ENCODE measurements at regions not wholly inside any gene's neighbourhood (a gene's known extent, or its start where the extent isn't known, plus 50 kb on each side); places are given as distances from the start of the nearest gene placed in this dataset.
"Not testable (repeated sequence)": the region's sequence is repeated elsewhere in the genome, so short reads cannot be mapped to it uniquely, and the experiment has no call there.

- H3K9me3 ChIP-seq (replicated peaks in 1 of 11): peaks cover 13 to 34% (median 18%) of the 10 kb centered on the region in 11 experiments
- H3K27ac ChIP-seq, H3K4me2 ChIP-seq, H3K36me3 ChIP-seq, H3K27me3 ChIP-seq, H3K9ac ChIP-seq, H3K4me1 ChIP-seq, H3K4me3 ChIP-seq, H4K20me1 ChIP-seq: not testable (repeated sequence)
These were observed 56.8 kb downstream of the SCGB2B2 start for GRCh38 chr19:34620134-34620533.

GRCh38 chr19:34618410-34618809 is 58.5 kb downstream of the SCGB2B2 start:
- H4K20me1 ChIP-seq: no peaks in the 10 kb centered on the region
- H3K9ac ChIP-seq: no peak overlapping the region
- no peak overlapping the region for H3K27ac ChIP-seq
- H3K27me3 ChIP-seq: no peaks in the 10 kb centered on the region
- H3K36me3 ChIP-seq: peaks cover 0 to 5% (median 0%) of the 10 kb centered on the region in 11 experiments; a peak in 1 of 22 replicates
- no peak overlapping the region for H3K4me3 ChIP-seq
- TF ChIP-seq Cebpa-rat (IDR thresholded peaks at IDR 0.05): no peak
- no peaks in the 10 kb centered on the region for H3K4me1 ChIP-seq
- H3K9me3 ChIP-seq (replicated peaks in 1 of 11): peaks cover 20 to 34% (median 22%) of the 10 kb centered on the region in 11 experiments
- no peak overlapping the region for H3K4me2 ChIP-seq

DNA sequence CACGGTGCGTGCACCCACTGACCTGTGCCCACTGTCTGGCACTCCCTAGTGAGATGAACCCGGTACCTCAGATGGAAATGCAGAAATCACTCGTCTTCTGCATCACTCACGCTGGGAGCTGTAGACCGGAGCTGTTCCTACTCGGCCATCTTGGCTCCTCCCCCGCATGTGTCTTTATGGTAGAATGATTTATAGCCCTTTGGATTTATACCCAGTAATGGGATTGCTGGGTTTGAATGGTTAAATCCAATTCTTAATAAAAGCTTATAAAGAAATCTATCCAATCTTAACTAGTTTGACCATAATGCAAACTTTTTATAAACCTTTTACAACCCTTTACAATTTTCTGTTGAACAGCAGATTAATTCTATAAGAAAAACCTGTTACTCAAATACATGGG is 59.0 kb downstream of the SCGB2B2 start:
- not testable (repeated sequence) for H3K4me1 ChIP-seq, H3K4me3 ChIP-seq, H4K20me1 ChIP-seq, H3K36me3 ChIP-seq, H3K27me3 ChIP-seq, H3K4me2 ChIP-seq, H3K9ac ChIP-seq, H3K27ac ChIP-seq
- peaks cover 24 to 35% (median 26%) of the 10 kb centered on the region in 11 experiments for H3K9me3 ChIP-seq (replicated peaks in 1 of 11)

GRCh38 chr19:34603003-34603402 is 74.0 kb downstream of the SCGB2B2 start:
- Histone ChIP-seq H3K36me3 (no peaks in the 10 kb centered on the region), H3K4me3 (no peak overlapping the region), H3K9ac (no peak overlapping the region), H4K20me1 (no peaks in the 10 kb centered on the region), H3K27me3 (no peaks in the 10 kb centered on the region), H3K9me3 (replicated peaks in 1 of 11) (peaks cover 14 to 37% (median 23%) of the 10 kb centered on the region in 11 experiments; a peak in 20 of 22 replicates), H3K4me1 (peaks cover 0 to 12% (median 0%) of the 10 kb centered on the region in 10 experiments; a peak in 2 of 20 replicates), H3K27ac (no peak overlapping the region), H3K4me2 (no peak overlapping the region)
- TF ChIP-seq Cebpa-rat (IDR thresholded peaks at IDR 0.05): no peak

GRCh38 chr19:34601071-34601470 is 75.9 kb downstream of the SCGB2B2 start:
- H3K9ac ChIP-seq: no peak overlapping the region
- peaks cover 11 to 23% (median 16%) of the 10 kb centered on the region in 11 experiments; a peak in 19 of 22 replicates for H3K9me3 ChIP-seq (replicated peaks in 1 of 11)
- H4K20me1 ChIP-seq: no peaks in the 10 kb centered on the region
- H3K27ac ChIP-seq: no peak overlapping the region
- H3K4me3 ChIP-seq: no peak overlapping the region
- no peaks in the 10 kb centered on the region for H3K27me3 ChIP-seq
- peaks cover 0 to 12% (median 0%) of the 10 kb centered on the region in 10 experiments; a peak in 2 of 20 replicates for H3K4me1 ChIP-seq
- no peak for TF ChIP-seq Cebpa-rat (IDR thresholded peaks at IDR 0.05)
- H3K4me2 ChIP-seq: no peak overlapping the region
- no peaks in the 10 kb centered on the region for H3K36me3 ChIP-seq

DNA sequence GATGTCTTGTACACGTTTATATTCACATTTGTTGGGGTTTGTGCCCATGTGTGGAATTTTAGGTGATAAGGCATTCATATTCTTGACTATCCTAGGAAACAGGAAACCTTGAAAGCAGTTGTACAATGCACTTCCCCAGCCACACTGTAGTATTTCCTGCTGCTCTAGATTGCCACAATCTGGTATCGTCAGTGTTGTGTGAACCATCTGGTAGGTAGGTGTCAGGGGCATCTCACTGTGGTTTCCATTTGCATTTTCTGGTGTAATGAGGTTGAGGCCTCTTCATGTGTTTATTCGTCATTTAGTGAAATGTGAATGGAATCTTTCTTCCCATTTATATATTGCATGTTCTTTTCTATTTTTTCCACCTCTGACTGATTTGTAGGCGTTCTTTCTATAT is 76.6 kb downstream of the SCGB2B2 start:
- Histone ChIP-seq H3K36me3 (no peaks in the 10 kb centered on the region), H3K4me2 (peak overlapping the region in 1 of 11 experiments; percentile 41; a peak in 2 of 22 replicates), H3K4me1 (peaks cover 0 to 12% (median 0%) of the 10 kb centered on the region in 10 experiments; a peak in 2 of 20 replicates), H3K27me3 (no peaks in the 10 kb centered on the region), H3K9me3 (replicated peaks in 1 of 11) (peaks cover 11 to 23% (median 16%) of the 10 kb centered on the region in 11 experiments; a peak in 19 of 22 replicates), H3K27ac (no peak overlapping the region), H3K9ac (no peak overlapping the region), H4K20me1 (no peaks in the 10 kb centered on the region), H3K4me3 (no peak overlapping the region)
- no peak for TF ChIP-seq Cebpa-rat (IDR thresholded peaks at IDR 0.05)

- peaks cover 3 to 13% (median 7%) of the 10 kb centered on the region in 11 experiments; a peak in 19 of 22 replicates for H3K9me3 ChIP-seq (replicated peaks in 1 of 11)
- no peak overlapping the region for H3K9ac ChIP-seq
- no peaks in the 10 kb centered on the region for H4K20me1 ChIP-seq
- no peak overlapping the region for H3K27ac ChIP-seq
- no peaks in the 10 kb centered on the region for H3K27me3 ChIP-seq
- peak overlapping the region in 1 of 11 experiments; percentile 9; a peak in 1 of 22 replicates for H3K4me2 ChIP-seq
- H3K4me1 ChIP-seq: peaks cover 0 to 12% (median 0%) of the 10 kb centered on the region in 10 experiments; a peak in 2 of 20 replicates
- TF ChIP-seq Cebpa-rat (IDR thresholded peaks at IDR 0.05): no peak
- H3K36me3 ChIP-seq: no peaks in the 10 kb centered on the region
- no peak overlapping the region for H3K4me3 ChIP-seq
These were observed 78.5 kb downstream of the SCGB2B2 start for GRCh38 chr19:34598217-34599155.

DNA sequence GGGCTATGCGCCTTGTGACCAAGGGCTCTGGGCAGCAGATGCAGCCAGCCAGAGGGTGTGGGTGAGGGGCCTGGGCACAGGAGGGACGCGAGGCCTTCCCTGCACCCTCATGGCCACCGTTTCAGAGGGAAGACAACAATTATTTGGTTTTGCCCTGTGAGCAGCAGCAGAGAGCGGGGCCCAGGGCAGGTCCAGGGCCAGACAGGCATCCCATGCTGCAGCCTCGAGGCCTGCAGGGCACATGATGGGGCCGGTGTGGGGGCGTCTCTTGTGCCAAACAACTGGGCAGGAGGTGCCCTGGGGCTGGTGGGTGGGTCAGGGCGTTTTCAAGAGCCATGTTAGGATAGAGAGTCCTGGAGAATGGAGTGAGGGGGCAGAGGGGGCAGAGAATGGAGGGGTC is 79.4 kb downstream of the SCGB2B2 start:
- no peak for TF ChIP-seq Cebpa-rat (IDR thresholded peaks at IDR 0.05)
- Histone ChIP-seq H4K20me1 (no peaks in the 10 kb centered on the region), H3K4me3 (no peak overlapping the region), H3K4me1 (peaks cover 0 to 12% (median 0%) of the 10 kb centered on the region in 10 experiments; a peak in 2 of 20 replicates), H3K4me2 (no peak overlapping the region), H3K27ac (no peak overlapping the region), H3K27me3 (no peaks in the 10 kb centered on the region), H3K9ac (no peak overlapping the region), H3K9me3 (replicated peaks in 1 of 11) (peaks cover 0 to 4% (median 0%) of the 10 kb centered on the region in 11 experiments; a peak in 2 of 22 replicates), H3K36me3 (no peaks in the 10 kb centered on the region)

GRCh38 chr19:34596989-34597388 is 80.0 kb downstream of the SCGB2B2 start:
- Histone ChIP-seq H3K9me3 (replicated peaks in 1 of 11) (no peaks in the 10 kb centered on the region), H3K4me1 (peaks cover 0 to 12% (median 0%) of the 10 kb centered on the region in 10 experiments; a peak in 2 of 20 replicates), H3K4me3 (no peak overlapping the region), H3K9ac (no peak overlapping the region), H3K27ac (no peak overlapping the region), H4K20me1 (no peaks in the 10 kb centered on the region), H3K36me3 (no peaks in the 10 kb centered on the region), H3K27me3 (no peaks in the 10 kb centered on the region), H3K4me2 (no peak overlapping the region)
- no peak for TF ChIP-seq Cebpa-rat (IDR thresholded peaks at IDR 0.05)
